ENCODE measurements at regions not wholly inside any gene's neighbourhood (a gene's known extent, or its start where the extent isn't known, plus 50 kb on each side); places are given as distances from the start of the nearest gene placed in this dataset.

GRCh38 chr4:30815685-30816084 lies 95.5 kb downstream of the PCDH7 start:
- intact Hi-C loops (cut with micrococcal nuclease; ENCODE audit: unreplicated experiment): no loop called here
- ChIA-PET CTCF (no interaction called here), POLR2A (ENCODE audit: low non-redundant PET) (no interaction called here)
- H3K4me3 ChIP-seq (ENCODE audit: low read depth, low read length, poor library complexity, severe bottlenecking): no peak overlapping the region
- TF ChIP-seq CTCF (conservative IDR thresholded peaks at IDR 0.05; ENCODE audit: low read depth, low read length) (no peak), EZH2 (IDR thresholded peaks at IDR 0.05; ENCODE audit: borderline replicate concordance, low read depth, low read length, poor library complexity, severe bottlenecking) (no peak)
- no peaks in the 10 kb centered on the region for H3K27me3 ChIP-seq (replicated peaks; ENCODE audit: insufficient read depth, low read depth, low read length, poor library complexity)
- H3K9me3 ChIP-seq (ENCODE audit: low read depth, low read length, poor library complexity, severe bottlenecking): no peaks in the 10 kb centered on the region
- no peak overlapping the region for H3K27ac ChIP-seq (ENCODE audit: low read depth, low read length, poor library complexity, severe bottlenecking)
- peaks cover 35% of the 10 kb centered on the region for H3K4me1 ChIP-seq (ENCODE audit: insufficient read depth, low read length, poor library complexity, severe bottlenecking)
- no peaks in the 10 kb centered on the region for H3K36me3 ChIP-seq (ENCODE audit: insufficient read depth, low read length, poor library complexity, severe bottlenecking)
- no TSS peak for BruUV-seq (replicated peaks)
- DNase-seq (ENCODE audit: low spot score): no peak

GRCh38 chr4:30817447-30817846 lies 97.3 kb downstream of the PCDH7 start:
- no peak for DNase-seq (ENCODE audit: low spot score)
- no peaks in the 10 kb centered on the region for H3K27me3 ChIP-seq (replicated peaks; ENCODE audit: insufficient read depth, low read depth, low read length, poor library complexity)
- no peak overlapping the region for H3K27ac ChIP-seq (ENCODE audit: low read depth, low read length, poor library complexity, severe bottlenecking)
- H3K36me3 ChIP-seq (ENCODE audit: insufficient read depth, low read length, poor library complexity, severe bottlenecking): no peaks in the 10 kb centered on the region
- no peak overlapping the region for H3K4me3 ChIP-seq (ENCODE audit: low read depth, low read length, poor library complexity, severe bottlenecking)
- intact Hi-C loops (cut with micrococcal nuclease; ENCODE audit: unreplicated experiment): no loop called here
- CTCF ChIA-PET: no interaction called here
- TF ChIP-seq EZH2 (IDR thresholded peaks at IDR 0.05; ENCODE audit: borderline replicate concordance, low read depth, low read length, poor library complexity, severe bottlenecking) (no peak), CTCF (conservative IDR thresholded peaks at IDR 0.05; ENCODE audit: low read depth, low read length) (no peak)
- POLR2A ChIA-PET (ENCODE audit: low non-redundant PET): interaction anchor here (0.6 kb wide), 1 partner anchor 84 kb away, joined by 3 read pairs; no protein-coding TSS in a partner anchor
- BruUV-seq (replicated peaks): no TSS peak
- no peaks in the 10 kb centered on the region for H3K9me3 ChIP-seq (ENCODE audit: low read depth, low read length, poor library complexity, severe bottlenecking)
- peaks cover 50% of the 10 kb centered on the region for H3K4me1 ChIP-seq (ENCODE audit: insufficient read depth, low read length, poor library complexity, severe bottlenecking)

GRCh38 chr4:30818541-30818940 lies 98.4 kb downstream of the PCDH7 start:
- intact Hi-C loops (cut with micrococcal nuclease; ENCODE audit: unreplicated experiment): no loop called here
- Histone ChIP-seq H3K36me3 (ENCODE audit: insufficient read depth, low read length, poor library complexity, severe bottlenecking) (no peaks in the 10 kb centered on the region), H3K4me3 (ENCODE audit: low read depth, low read length, poor library complexity, severe bottlenecking) (no peak overlapping the region), H3K27me3 (replicated peaks; ENCODE audit: insufficient read depth, low read depth, low read length, poor library complexity) (no peaks in the 10 kb centered on the region), H3K4me1 (ENCODE audit: insufficient read depth, low read length, poor library complexity, severe bottlenecking) (peaks cover 52% of the 10 kb centered on the region), H3K9me3 (ENCODE audit: low read depth, low read length, poor library complexity, severe bottlenecking) (no peaks in the 10 kb centered on the region), H3K27ac (ENCODE audit: low read depth, low read length, poor library complexity, severe bottlenecking) (no peak overlapping the region)
- BruUV-seq (replicated peaks): no TSS peak
- ChIA-PET POLR2A (ENCODE audit: low non-redundant PET) (no interaction called here), CTCF (no interaction called here)
- no peak for TF ChIP-seq CTCF (conservative IDR thresholded peaks at IDR 0.05; ENCODE audit: low read depth, low read length)
- TF ChIP-seq EZH2 (IDR thresholded peaks at IDR 0.05; ENCODE audit: borderline replicate concordance, low read depth, low read length, poor library complexity, severe bottlenecking): no peak
- no peak for DNase-seq (ENCODE audit: low spot score)
